Suprapubic skin (tissue), 3 donors: ENCODE measurements at regions not wholly inside any gene's neighbourhood (a gene's known extent, or its start where the extent isn't known, plus 50 kb on each side); places are given as distances from the start of the nearest gene placed in this dataset.

Experiments
- POLR2AphosphoS5 ChIP-seq, 3 donors: sonication (generic); formaldehyde crosslinking; IDR thresholded peaks; one replicate each; pipeline ENCODE4 v1.6.1; 2017; ENCODE audit warnings: antibody characterized with exemption in 3 of 3
- TF ChIP-seq, protein P1 (sequence below), 2 donors: fragments of 200-600 bp in 1 of 2; fragments of 450-650 bp in 1 of 2; sonication (generic) in 1 of 2; IDR thresholded peaks; one replicate each; pipeline ENCODE4 v1.5.1; 2016 to 2019; ENCODE audit warnings: antibody characterized with exemption in 2 of 2, mild to moderate bottlenecking in 1 of 2, moderate library complexity in 1 of 2

DNA sequence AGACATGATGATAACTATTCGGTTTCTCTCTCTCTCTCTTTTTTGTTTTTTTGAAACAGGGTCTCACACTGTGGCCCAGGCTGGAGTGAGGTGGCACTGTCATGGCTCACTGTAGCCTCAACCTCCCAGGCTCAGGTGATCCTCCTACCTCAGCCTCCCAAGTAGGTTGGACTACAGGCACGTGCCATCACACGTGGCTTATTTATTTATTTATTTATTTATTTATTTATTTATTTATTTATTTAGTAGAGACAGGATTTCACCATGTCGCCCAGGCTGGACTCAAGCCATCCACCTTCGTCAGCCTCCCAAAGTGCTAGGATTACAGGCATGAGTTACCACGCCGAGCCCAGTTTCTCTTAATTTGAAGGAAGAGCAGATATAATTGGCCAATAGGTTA is 427.9 kb upstream of the JAG1 start:
- no peak for TF ChIP-seq POLR2AphosphoS5 (IDR thresholded peaks at IDR 0.05)
- TF ChIP-seq, protein P1, sequence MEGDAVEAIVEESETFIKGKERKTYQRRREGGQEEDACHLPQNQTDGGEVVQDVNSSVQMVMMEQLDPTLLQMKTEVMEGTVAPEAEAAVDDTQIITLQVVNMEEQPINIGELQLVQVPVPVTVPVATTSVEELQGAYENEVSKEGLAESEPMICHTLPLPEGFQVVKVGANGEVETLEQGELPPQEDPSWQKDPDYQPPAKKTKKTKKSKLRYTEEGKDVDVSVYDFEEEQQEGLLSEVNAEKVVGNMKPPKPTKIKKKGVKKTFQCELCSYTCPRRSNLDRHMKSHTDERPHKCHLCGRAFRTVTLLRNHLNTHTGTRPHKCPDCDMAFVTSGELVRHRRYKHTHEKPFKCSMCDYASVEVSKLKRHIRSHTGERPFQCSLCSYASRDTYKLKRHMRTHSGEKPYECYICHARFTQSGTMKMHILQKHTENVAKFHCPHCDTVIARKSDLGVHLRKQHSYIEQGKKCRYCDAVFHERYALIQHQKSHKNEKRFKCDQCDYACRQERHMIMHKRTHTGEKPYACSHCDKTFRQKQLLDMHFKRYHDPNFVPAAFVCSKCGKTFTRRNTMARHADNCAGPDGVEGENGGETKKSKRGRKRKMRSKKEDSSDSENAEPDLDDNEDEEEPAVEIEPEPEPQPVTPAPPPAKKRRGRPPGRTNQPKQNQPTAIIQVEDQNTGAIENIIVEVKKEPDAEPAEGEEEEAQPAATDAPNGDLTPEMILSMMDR (IDR thresholded peaks at IDR 0.05) = no peak
